Activated naive CD4-positive, alpha-beta T cell treated with anti-CD3 and anti-CD28 coated beads, Interleukin-2, amount 50 U/mL, for 16 hours (primary cell): ENCODE measurements at regions not wholly inside any gene's neighbourhood (a gene's known extent, or its start where the extent isn't known, plus 50 kb on each side); places are given as distances from the start of the nearest gene placed in this dataset.

Experiments
- DNase-seq: peaks from one replicate; pipeline ENCODE4 v3.0.0-alpha.2; 2020

DNA sequence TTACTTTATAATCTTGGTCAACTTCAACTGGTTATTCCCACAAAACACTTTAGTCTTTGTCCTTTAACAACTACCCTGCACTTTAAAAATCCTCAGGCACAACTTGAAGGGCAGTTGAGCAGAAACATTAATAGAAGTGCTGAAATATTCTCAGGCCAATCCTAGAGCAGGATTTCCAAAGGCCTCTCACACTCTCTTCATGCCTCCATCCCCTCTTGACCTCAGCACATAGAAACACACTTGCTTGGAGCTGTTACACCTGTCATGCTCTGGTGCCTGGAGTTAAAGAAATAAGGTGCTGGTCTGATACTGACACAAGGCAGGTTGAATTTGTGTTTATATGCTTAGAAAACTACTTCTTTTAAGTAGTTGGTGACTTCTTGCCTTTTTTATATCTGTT, 618.8 kb upstream of the POU3F2 start:
- no peak for DNase-seq

DNA sequence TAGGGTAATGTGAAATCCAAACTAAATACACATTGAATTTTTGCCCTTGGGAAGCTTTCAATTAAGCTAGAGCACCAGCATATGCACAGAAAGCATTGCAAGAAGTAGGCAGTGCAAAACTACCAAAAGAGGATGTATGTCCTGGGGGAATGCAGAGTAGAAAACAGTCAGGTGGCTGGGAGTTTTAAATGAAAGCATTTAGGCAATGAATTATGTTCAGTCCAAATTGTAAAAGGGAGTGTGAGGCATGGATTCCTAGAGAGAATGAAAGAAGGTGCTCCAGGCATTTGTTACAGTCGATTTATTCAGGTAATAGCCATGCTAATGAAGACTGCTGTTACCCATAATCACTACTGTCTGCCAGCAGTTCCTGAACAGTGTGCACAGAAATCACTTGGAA, 604.1 kb upstream of the POU3F2 start:
- DNase-seq: no peak

DNA sequence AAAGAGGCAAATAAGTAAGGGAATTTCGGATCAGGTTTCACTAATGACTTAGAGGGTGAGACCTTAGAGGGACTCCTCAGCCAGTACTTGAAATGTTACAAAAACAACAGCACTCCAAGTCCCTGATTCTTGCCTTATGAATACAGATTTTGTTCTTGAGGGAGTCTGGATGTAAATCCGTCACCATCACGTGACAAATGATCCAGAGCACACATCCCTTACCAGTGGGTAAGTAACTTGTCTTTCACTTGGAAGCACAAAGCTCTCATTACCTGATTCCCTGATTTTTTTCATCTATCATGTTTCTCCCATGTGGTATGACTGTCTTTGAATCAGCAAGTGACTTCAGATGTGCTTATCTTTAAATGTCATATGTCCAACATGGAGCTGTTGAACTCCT, 595.3 kb upstream of the POU3F2 start:
- no peak for DNase-seq

DNA sequence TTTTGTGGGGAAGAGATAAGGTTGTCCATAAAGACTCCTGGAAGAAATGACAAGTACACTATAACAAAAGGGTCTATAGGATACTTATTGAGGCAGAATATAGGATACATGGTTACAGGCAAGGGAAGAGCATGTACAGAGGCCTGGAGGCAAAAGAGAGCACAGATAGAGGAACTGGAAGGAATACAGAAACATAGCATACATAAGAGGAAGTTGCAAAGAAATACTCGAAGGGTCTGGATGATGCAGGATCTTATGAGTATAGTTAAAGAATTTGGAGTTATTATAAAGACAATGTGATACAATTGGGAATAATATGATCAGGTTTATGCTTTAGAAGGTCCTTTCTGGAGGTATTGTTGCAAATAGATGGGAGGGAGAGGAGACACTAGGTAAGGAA, 592.7 kb upstream of the POU3F2 start:
- DNase-seq: no peak

DNA sequence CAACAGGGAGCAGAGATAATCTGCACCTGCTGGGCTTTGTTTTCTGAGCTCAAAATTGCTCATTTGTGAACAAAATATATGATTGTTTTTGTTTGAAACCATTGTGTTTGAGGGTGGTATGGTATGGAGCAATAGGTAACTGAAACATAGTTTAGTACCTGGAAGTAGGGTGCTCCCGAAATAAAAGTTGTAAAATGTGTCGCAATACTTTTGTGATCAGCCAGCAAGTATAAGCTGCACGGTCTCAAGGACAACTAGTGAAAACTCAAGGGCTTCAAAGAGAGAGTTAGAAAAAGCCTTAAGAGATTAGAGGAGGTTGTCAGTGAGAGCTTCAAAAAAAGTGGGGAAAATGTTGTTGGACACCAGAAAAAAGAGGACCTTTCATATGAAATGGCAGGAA, 579.8 kb upstream of the POU3F2 start:
- no peak for DNase-seq

DNA sequence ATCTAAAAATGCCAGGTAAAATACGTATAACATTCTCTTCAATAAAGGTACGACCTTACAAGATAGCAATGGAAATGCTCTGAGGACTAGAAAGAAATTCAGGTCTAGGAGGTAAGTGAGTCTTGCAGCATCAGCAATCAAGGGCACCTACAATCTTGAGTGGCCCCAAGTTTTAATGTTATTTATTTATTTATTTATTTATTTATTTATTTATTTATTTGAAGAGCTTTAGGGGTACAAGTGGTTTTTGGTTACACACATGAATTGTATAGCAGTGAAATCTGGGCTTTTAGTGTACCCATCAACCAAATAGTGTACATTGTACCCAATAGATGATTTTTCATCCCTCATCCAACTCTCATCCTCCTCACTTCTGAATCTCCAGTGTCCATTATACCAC, 574.0 kb upstream of the POU3F2 start:
- no peak for DNase-seq

DNA sequence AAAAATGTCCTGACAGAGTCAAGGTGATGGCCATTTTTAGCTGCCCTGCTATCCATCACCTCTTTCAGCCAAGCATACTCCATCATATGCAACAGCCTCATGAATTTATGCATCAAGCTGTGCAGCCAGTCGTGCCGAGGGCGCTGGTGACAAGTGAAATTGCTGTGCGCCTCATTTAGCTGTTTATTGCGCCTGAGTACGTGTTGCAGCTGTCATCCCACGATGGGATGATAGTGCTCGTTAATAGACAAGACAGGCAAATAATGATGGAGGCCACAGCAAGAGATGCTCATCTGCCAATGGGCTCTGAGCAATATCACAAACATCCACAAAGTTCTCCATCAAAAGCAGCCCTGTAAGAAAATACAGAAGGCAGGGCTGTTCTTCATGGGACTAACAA, 562.3 kb upstream of the POU3F2 start:
- DNase-seq: no peak

DNA sequence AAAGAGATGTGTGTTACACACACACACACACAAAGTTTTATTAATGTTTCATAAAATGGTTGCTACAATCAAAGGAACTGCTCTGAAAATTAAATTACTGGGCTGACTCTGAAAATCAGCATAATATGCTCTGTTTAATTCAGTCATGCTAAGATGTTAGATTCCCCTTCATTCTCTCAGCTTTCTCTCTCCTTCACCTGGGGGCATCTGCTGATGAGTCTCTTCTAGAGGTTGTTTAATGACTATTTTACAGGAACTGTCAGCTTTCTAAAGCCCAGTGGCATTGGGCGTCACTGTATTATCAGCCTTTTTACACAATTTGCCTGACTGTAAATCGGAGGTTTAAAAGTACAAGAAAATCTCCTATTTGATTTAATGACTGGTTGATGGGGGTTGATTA, 559.7 kb upstream of the POU3F2 start:
- DNase-seq: no peak

DNA sequence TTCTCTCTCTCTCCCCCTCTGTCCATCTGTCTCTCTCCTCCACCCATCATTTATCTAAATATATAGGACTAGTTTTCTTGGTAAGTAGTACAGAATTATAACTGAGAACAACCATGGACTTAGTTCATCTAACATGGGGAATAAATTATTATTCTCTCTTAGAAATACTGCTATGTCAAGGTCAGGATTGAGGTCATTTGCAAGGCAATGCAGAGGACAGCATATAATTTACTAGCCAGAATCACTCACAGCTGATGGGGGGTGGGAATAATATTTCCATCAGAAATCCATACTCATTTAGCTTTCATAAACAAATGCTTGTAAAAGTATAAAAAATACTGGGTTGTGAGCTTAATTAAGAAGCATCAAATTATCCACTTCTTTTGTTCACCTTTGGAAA, 553.9 kb upstream of the POU3F2 start:
- no peak for DNase-seq

DNA sequence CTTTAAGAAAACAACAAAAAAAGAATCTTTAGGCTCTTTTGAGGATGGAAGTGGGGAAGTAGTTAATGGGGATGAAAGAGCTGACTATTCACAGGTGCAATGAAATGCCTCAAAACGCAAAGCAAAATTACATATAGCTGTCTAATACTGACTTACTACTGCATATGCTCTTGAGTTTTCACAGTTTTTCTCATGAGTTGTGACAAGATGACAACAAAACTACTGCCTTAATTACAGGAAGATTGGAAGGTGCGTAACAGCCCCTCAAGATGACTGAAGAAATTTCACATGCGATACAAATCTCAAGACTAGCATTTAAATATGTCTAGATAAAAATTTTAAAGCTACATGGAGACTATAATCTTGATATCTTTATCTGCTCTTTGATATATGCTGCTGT, 547.8 kb upstream of the POU3F2 start:
- no peak for DNase-seq

DNA sequence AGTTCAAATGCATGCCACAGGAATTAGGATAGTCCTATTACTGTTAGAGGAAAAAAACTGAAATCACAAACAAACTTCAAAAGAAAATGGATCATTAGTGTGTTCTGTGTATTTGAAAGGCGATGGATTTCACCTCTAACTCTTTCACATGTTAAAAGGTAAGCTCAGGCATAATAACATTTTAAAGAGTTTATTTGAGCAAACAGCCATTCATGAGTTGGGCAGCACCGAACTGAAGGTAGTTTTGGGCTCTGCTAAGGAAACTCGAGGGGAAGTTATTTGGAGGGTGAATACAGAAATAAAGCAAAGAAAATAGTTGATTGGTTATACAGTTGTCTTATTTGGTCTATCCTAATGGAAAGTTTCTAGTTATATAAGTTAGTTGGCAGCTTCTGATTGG, 546.5 kb upstream of the POU3F2 start:
- no peak for DNase-seq

DNA sequence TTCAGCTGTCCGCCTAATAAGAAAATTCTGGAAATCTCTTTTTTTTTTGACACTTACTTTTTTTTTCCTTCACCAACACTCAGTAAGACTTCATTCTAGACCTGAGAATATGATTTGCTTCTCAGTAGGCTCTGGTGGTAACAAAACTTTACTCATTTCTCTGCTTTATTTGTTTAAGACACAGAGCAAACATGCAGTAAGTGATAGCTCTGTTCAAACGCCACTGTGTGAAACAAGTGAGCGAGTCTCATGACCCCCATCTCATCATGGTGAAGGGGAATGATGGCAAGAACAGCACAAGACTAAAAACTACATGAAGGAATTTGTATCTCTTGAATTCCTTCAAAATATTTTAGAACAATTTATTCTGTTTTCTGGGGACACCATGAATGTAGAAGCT, 541.6 kb upstream of the POU3F2 start:
- DNase-seq: no peak

DNA sequence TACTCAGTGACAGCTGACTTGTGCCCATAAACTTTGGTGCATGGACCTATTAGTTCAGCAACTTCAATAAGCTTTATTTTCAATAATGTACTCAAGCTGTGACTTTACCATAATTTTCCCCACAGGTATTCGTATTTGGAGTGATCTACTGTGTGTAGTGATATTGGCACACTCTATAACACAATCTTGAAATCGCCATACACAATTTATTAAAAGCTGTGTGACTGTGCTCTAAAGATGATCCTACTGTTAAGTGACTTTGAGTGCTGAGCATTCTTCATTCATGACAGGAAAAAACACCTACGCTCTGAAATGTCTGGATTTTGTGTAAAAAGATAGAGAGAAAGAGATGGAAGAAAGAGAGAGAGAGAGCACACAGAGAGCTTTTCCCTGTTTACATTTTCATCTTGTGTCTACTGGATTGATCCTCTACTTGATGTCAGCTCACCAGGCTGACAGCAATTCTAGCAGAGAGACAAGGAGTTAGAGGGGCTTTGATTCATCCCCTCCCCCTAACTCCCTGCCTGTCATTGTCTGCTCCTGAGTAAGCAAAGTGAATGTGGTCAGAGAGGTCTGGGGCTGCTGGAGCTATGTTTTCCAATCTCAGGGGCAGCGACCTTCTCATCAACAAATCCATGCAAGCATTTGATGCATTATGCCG, 538.7 kb upstream of the POU3F2 start:
- DNase-seq: no peak

DNA sequence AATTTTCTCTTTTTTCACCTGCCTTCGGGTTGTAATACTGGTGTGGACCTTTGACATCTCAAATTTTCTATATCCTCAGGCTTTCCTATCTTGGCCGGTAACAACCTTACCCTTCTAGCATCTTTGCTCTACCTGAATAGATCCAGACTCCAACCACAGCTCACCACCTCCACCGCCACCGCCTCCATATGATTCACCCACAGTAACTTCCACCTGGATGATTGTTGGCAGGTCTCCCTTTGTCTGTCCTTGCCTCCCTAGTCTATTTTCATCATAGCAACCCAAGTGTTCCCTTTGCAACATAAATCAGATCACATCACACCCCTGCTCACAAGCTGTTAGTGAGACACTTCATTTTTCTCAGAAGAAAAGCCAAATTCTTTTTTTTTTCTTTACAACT, 525.8 kb upstream of the POU3F2 start:
- DNase-seq: no peak

DNA sequence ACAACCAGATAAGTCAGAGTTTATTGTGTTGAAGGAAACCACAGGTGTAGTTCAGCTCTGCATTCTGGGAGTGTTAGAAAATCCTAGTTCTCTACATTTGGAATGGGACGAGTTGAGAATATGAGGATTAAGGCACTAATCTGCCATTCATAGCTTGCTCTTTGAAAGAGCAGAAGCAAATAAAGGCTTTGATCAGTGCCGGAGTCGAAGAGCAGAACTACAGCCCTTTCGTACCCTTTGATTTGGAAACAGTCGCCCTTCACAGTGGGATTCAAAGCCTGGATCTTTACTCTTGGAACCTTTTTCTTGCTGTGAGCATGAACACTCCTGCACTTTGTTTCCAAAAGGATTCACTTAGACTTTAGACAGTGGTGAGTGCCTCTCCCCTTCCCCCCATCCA, 523.9 kb upstream of the POU3F2 start:
- no peak for DNase-seq

DNA sequence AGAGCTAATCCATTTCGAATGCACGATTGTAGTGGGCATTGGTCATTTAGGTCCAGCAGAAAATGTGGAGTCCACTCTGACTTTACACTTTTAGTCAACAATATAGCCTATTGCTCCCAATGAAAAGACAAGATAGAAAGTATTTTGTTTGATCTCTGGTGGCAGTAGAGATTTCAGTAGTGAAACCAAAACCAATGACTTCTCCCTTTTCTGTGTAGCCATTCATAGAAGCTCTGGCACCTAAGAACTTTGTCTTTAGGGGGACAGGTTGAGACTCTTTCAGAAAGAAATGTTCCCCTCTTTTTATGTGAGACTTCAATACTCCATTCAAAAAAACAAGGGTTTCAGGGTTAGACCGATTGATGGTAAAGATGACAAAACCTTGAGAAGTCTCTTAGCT, 510.8 kb upstream of the POU3F2 start:
- DNase-seq: no peak

DNA sequence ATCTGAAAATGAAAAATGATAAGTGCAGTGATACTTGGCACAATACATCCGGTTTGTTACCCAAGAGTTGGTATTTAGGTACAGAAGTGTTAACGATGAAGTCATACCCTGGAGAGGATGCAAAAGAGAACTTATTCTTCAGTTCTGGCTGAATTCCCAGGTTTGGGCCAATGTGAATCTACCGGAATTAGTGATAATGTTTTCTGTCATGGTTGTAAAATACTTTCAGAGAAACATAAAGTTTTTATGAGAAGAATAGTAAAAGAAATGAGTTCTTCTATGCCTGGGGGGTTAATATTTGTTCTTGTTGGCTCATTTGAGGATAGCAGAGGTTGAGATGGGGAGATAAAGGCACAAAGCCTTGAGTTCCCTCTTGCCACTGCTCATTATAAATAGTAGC, 509.9 kb upstream of the POU3F2 start:
- no peak for DNase-seq

DNA sequence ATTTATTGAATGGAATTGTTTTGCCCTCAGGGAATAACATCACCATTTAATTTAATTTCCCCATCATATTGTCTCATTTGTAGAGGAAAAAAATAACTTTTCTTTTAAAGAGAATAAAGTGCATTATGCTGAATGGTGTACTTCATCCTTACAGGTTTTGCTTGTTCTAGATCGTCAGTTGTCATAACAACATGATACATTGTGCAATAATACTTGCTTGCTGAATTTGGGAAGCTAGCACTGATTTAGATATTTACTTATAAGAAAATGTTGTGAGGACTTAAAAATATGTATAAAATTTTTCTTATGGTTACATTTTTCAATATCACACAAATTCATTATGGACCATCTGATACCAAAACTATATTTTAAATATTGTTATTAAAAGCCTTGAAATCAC, 509.0 kb upstream of the POU3F2 start:
- DNase-seq: no peak

DNA sequence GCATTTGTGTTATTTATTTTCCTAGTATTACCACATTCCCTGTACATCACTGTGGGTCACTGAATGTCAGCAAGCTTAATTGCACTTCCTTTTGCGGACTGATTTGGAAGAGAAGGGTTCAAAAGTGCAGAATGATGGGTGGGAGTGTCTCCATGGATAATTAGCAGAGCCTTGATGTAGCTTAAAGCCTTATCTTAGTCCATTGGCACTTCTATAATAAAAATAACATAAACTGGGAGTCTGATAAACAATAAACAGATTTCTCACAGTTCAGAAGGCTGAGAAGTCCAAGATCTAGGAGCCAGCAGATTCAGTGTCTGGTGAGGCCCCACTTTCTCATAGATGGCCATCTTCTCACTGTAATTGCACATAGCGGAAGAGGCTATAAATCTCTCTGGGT, 501.1 kb upstream of the POU3F2 start:
- DNase-seq: no peak

DNA sequence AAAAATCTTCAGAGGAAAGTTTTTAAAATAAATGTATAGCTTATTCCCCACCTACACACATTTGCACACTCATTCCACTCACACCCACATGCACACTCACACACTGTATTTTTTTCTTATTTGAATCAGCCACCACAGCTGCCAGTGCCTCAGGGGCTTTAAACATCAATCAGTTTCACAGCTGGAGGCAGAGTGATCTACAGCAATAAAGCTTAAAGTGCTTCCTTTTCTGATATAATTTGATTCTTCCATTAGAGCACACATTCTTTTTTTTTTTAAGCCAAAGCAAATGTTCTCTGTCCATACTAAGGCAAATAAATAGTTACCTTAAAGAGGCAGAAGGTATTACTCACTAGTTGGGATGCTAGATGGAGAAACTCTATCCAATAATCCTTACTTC, 498.8 kb upstream of the POU3F2 start:
- DNase-seq: no peak

DNA sequence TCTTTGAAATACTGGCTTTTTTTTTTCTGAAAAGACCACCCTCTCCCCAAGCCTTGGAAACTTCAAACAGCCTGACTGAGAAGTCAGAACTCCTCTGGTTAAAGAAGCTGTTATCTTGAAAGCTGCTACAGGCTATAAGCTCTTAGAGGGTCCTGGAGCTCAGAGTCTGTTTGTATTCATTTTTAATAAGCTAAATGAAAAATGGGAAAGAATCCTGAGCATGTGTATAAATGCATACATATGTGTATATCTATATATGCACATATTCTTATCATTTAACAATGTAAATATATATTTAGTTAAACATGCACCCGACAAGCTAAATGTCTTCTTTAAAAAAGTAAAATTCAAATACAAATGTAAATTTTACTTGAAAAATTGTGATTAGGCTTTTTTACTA, 494.9 kb upstream of the POU3F2 start:
- DNase-seq: no peak

DNA sequence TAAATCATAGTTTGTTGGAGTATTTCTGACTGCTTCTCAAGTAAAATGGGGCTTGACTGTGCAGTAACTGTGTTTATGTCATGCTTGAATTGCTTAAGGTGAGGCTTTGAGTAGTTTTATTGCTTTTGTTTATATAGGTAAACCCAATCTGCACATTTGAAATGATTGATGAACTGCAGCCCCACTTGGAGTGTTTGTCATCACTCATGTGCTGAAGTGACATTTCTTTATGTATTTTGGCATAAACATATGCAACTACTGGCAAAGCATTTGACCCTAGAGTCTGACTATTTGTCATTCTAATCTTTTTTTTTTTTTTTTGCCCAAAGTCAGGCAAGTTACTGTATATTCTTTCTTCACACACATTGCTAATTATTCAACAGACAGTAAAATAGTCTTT, 491.4 kb upstream of the POU3F2 start:
- no peak for DNase-seq

DNA sequence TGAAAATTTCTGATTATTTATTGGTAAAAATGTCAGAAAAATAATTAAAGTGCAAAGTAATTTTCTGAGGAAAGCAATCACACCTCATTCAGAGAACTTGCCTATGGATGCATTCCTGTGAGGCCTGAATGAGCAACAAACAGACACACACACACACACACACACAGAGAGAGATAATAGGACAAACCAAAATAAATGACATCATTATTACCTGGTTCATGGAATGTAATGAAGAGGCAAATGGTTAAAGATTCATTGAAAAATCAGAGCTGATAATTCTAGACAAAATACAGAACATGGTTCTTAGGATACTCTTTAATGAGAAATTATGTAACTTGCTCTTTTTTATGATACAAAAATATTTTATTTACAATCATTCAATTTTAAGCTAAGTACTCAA, 490.6 kb upstream of the POU3F2 start:
- DNase-seq: no peak

DNA sequence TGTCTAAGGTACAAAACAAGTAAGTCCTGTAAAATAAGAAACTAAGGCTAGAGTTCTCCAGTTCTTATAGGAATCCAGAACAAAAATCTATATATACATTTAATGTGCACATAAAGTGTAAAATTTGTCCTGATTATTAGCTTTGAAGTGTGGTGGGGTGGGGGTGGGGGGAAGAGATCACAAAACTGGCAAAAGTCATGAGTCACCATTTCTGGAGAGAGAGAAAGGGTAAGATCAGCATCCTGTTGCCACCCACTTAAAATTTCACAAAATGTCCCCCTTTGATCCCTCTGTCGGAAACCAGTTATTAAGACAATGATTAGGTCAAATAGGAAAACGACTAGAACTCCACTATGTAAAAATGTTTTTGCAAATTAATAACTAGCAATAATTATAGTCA, 482.0 kb upstream of the POU3F2 start:
- no peak for DNase-seq

DNA sequence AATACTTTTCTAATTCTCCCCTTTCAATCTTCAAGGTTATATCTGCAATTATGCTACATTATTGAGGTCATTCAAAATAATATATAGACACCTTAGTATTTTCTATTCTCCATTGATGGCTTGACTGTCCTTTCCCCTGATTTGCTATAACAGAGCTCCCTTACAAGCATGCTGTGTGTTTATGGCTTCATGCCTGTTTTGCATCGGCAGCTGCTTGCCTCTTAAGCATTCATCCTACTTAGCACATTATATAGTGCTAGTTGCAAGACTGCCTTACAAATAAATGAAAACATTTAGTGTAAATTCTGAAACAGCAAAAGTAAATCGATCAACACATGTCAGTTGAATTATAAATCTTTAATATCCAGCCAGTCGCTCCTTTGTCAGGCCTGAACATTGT, 476.2 kb upstream of the POU3F2 start:
- DNase-seq: no peak

DNA sequence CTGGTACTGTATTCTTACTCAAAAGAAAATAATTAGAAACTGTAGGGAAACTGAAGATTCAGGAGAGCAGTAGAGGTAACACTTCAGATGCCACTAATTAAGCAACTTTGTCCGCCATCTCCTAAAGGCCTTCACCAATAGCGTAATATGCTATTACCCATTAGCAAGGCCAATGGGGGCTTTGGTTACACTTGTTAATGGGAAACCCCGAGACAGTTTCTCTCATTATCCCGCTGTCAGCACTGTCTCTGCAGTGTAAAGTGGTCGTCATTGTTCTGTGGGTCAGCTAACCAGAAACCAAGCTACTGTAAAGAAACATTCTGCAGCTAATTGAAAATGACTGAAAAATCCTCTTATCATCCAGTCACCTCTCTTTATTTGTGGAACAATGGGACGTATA, 468.0 kb upstream of the POU3F2 start:
- DNase-seq: no peak
